ENCODE measurements at regions not wholly inside any gene's neighbourhood (a gene's known extent, or its start where the extent isn't known, plus 50 kb on each side); places are given as distances from the start of the nearest gene placed in this dataset.

DNA sequence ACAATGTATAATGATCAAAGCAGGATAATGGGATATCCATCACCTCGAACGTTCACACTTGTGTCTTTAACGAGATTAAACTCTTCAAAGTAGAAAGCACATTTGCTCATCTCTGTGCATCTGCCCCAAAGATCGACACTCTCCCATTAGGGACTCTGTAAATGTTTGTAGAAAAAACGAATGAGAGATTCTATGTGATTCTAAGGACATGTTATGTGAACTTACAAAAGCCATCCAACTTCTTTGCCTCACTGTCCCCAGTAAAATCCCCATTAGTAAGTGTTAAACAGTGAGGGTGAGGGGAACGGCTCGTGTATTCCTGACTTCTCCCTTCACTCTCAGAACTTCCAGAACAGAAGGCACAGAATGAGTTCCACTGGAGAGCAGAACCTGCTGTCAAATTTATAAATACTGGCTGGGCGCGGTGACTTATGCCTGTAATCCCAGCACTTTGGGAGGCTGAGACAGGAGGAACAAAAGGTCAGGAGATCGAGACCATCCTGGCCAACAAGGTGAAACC, 134.1 kb downstream of the WSCD1 start:
- Histone ChIP-seq H3K36me3 (ENCODE audit: control insufficient read depth, insufficient read depth, low read length) (no peaks in the 10 kb centered on the region), H3K4me3 (ENCODE audit: insufficient read depth, low read depth, low read length) (no peak overlapping the region), H3K27me3 (ENCODE audit: control insufficient read depth, insufficient read depth, low read length, poor library complexity, severe bottlenecking) (no peaks in the 10 kb centered on the region), H3K27ac (ENCODE audit: insufficient read depth, low read depth, low read length, poor library complexity, severe bottlenecking) (no peak overlapping the region), H3K9me3 (ENCODE audit: control insufficient read depth, low read length) (no peaks in the 10 kb centered on the region), H3K4me1 (ENCODE audit: control insufficient read depth, insufficient read depth, low read length) (peaks cover 3% of the 10 kb centered on the region)
- WGBS, 2 experiments: 91 to 94% methylated on average over 9 to 10 of the region's 10 CpGs

DNA sequence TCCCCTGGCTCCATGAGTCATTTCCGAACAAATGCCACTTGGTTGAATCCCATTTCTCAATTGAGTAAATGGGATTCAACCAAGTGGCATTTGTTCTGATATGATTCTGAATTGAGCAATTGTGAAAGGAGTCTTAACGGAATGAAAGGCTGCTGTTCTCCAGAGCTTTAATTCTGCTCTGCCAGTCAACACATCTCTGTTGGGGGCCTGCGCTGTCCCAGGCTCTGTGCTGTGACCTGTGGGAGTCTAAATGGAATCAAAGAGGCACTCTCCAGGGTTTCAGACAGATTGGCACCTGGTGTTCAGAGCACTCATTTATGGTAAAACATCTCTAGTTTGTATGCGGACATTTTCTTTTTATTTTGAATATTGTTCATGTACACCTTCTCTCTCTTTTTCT, 126.2 kb downstream of the WSCD1 start:
- Histone ChIP-seq H3K9me3 (ENCODE audit: control insufficient read depth, low read length) (no peaks in the 10 kb centered on the region), H3K36me3 (ENCODE audit: control insufficient read depth, insufficient read depth, low read length) (no peaks in the 10 kb centered on the region), H3K4me1 (ENCODE audit: control insufficient read depth, insufficient read depth, low read length) (peaks cover 5% of the 10 kb centered on the region), H3K27me3 (ENCODE audit: control insufficient read depth, insufficient read depth, low read length, poor library complexity, severe bottlenecking) (no peaks in the 10 kb centered on the region), H3K4me3 (ENCODE audit: insufficient read depth, low read depth, low read length) (no peak overlapping the region), H3K27ac (ENCODE audit: insufficient read depth, low read depth, low read length, poor library complexity, severe bottlenecking) (no peak overlapping the region)
- 87 to 88% methylated on average over 4 of the region's 4 CpGs for WGBS, 2 experiments

DNA sequence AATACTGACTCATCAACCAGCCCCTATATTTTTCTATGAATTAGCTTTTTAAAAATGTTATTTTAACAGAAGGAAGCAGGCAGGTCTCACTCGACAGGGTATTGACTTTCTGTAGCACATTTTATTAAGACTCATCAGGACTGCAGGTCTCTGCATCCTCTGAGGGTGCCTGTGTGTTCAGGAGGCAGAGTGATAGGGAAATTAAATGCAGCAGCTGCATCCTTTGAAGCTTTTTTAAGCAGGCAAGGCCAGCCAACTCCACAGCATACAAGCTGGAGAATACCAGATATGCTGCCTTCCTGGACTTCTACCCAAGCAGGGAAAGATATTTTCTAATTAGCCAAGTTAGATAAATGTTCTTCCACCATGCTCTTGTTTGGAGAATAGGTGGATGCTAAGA, 124.9 kb downstream of the WSCD1 start:
- WGBS, 2 experiments: 70 to 83% methylated on average over 1 of the region's 1 CpG
- no peaks in the 10 kb centered on the region for H3K27me3 ChIP-seq (ENCODE audit: control insufficient read depth, insufficient read depth, low read length, poor library complexity, severe bottlenecking)
- no peaks in the 10 kb centered on the region for H3K9me3 ChIP-seq (ENCODE audit: control insufficient read depth, low read length)
- H3K4me3 ChIP-seq (ENCODE audit: insufficient read depth, low read depth, low read length): no peak overlapping the region
- peaks cover 5% of the 10 kb centered on the region for H3K4me1 ChIP-seq (ENCODE audit: control insufficient read depth, insufficient read depth, low read length)
- H3K27ac ChIP-seq (ENCODE audit: insufficient read depth, low read depth, low read length, poor library complexity, severe bottlenecking): no peak overlapping the region
- no peaks in the 10 kb centered on the region for H3K36me3 ChIP-seq (ENCODE audit: control insufficient read depth, insufficient read depth, low read length)

GRCh38 chr17:6191405-6192324, 121.5 kb downstream of the WSCD1 start:
- Histone ChIP-seq H3K4me1 (ENCODE audit: control insufficient read depth, insufficient read depth, low read length) (peaks cover 12% of the 10 kb centered on the region), H3K4me3 (ENCODE audit: insufficient read depth, low read depth, low read length) (no peak overlapping the region), H3K9me3 (ENCODE audit: control insufficient read depth, low read length) (no peaks in the 10 kb centered on the region), H3K27me3 (ENCODE audit: control insufficient read depth, insufficient read depth, low read length, poor library complexity, severe bottlenecking) (no peaks in the 10 kb centered on the region), H3K27ac (ENCODE audit: insufficient read depth, low read depth, low read length, poor library complexity, severe bottlenecking) (no peak overlapping the region), H3K36me3 (ENCODE audit: control insufficient read depth, insufficient read depth, low read length) (no peaks in the 10 kb centered on the region)
- WGBS, 2 experiments: 90 to 91% methylated on average over 16 to 18 of the region's 18 CpGs

DNA sequence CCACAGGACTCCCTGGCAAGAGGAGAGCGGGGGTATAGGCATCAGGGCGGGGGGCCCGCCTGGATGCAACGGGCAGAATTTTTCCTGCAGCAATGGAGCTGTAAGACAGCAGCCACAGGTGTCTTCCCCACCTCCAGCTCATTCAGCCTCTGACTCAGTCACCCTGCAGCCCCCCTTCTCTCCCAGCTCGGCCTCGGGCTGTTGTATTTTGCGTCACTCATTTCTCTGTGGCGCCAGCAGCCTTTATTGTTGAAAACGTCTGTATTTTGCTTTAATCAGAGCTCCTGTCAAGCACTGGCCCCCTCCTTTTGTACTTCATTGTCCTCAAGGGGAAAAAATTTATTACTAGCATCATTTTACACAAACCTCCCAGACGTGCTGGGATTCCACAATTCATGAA, 117.7 kb downstream of the WSCD1 start:
- H3K4me3 ChIP-seq (ENCODE audit: insufficient read depth, low read depth, low read length): no peak overlapping the region
- H3K9me3 ChIP-seq (ENCODE audit: control insufficient read depth, low read length): no peaks in the 10 kb centered on the region
- no peaks in the 10 kb centered on the region for H3K27me3 ChIP-seq (ENCODE audit: control insufficient read depth, insufficient read depth, low read length, poor library complexity, severe bottlenecking)
- 39 to 48% methylated on average over 10 of the region's 10 CpGs for WGBS, 2 experiments
- peaks cover 7% of the 10 kb centered on the region for H3K4me1 ChIP-seq (ENCODE audit: control insufficient read depth, insufficient read depth, low read length)
- H3K36me3 ChIP-seq (ENCODE audit: control insufficient read depth, insufficient read depth, low read length): no peaks in the 10 kb centered on the region
- no peak overlapping the region for H3K27ac ChIP-seq (ENCODE audit: insufficient read depth, low read depth, low read length, poor library complexity, severe bottlenecking)

GRCh38 chr17:6186998-6187397, 116.8 kb downstream of the WSCD1 start:
- no peaks in the 10 kb centered on the region for H3K36me3 ChIP-seq (ENCODE audit: control insufficient read depth, insufficient read depth, low read length)
- no peaks in the 10 kb centered on the region for H3K27me3 ChIP-seq (ENCODE audit: control insufficient read depth, insufficient read depth, low read length, poor library complexity, severe bottlenecking)
- 86 to 100% methylated on average over 1 of the region's 1 CpG for WGBS, 2 experiments
- peaks cover 7% of the 10 kb centered on the region for H3K4me1 ChIP-seq (ENCODE audit: control insufficient read depth, insufficient read depth, low read length)
- no peaks in the 10 kb centered on the region for H3K9me3 ChIP-seq (ENCODE audit: control insufficient read depth, low read length)
- no peak overlapping the region for H3K4me3 ChIP-seq (ENCODE audit: insufficient read depth, low read depth, low read length)
- no peak overlapping the region for H3K27ac ChIP-seq (ENCODE audit: insufficient read depth, low read depth, low read length, poor library complexity, severe bottlenecking)

DNA sequence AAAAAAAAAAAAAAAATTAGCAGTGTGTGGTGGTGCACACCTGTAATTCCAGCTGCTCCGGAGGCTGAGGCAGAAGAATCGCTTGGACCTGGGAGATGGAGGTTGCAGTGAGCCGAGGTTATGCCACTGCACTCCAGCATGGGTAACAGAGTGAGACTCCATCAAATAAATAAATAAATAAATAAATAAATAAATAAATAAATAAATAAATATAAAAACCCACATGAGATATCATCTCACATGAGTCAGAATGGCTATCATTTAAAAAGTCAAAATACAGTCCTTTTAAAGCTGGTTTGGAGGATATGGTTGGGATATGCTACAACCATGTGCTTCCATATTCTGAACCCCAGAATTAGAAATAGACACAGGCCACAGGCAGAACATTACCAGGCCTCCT, 114.3 kb downstream of the WSCD1 start:
- no peaks in the 10 kb centered on the region for H3K27me3 ChIP-seq (ENCODE audit: control insufficient read depth, insufficient read depth, low read length, poor library complexity, severe bottlenecking)
- no peaks in the 10 kb centered on the region for H3K9me3 ChIP-seq (ENCODE audit: control insufficient read depth, low read length)
- H3K36me3 ChIP-seq (ENCODE audit: control insufficient read depth, insufficient read depth, low read length): no peaks in the 10 kb centered on the region
- H3K27ac ChIP-seq (ENCODE audit: insufficient read depth, low read depth, low read length, poor library complexity, severe bottlenecking): no peak overlapping the region
- WGBS, 2 experiments: 96 to 97% methylated on average over 2 to 3 of the region's 3 CpGs
- H3K4me3 ChIP-seq (ENCODE audit: insufficient read depth, low read depth, low read length): no peak overlapping the region
- H3K4me1 ChIP-seq (ENCODE audit: control insufficient read depth, insufficient read depth, low read length): peaks cover 7% of the 10 kb centered on the region

- Histone ChIP-seq H3K4me3 (ENCODE audit: insufficient read depth, low read depth, low read length) (no peak overlapping the region), H3K36me3 (ENCODE audit: control insufficient read depth, insufficient read depth, low read length) (no peaks in the 10 kb centered on the region), H3K9me3 (ENCODE audit: control insufficient read depth, low read length) (no peaks in the 10 kb centered on the region), H3K4me1 (ENCODE audit: control insufficient read depth, insufficient read depth, low read length) (peaks cover 5% of the 10 kb centered on the region), H3K27ac (ENCODE audit: insufficient read depth, low read depth, low read length, poor library complexity, severe bottlenecking) (no peak overlapping the region), H3K27me3 (ENCODE audit: control insufficient read depth, insufficient read depth, low read length, poor library complexity, severe bottlenecking) (no peaks in the 10 kb centered on the region)
- 91% methylated on average over 6 of the region's 6 CpGs for WGBS, 2 experiments
Measured at GRCh38 chr17:6179017-6179416, 108.8 kb downstream of the WSCD1 start.

DNA sequence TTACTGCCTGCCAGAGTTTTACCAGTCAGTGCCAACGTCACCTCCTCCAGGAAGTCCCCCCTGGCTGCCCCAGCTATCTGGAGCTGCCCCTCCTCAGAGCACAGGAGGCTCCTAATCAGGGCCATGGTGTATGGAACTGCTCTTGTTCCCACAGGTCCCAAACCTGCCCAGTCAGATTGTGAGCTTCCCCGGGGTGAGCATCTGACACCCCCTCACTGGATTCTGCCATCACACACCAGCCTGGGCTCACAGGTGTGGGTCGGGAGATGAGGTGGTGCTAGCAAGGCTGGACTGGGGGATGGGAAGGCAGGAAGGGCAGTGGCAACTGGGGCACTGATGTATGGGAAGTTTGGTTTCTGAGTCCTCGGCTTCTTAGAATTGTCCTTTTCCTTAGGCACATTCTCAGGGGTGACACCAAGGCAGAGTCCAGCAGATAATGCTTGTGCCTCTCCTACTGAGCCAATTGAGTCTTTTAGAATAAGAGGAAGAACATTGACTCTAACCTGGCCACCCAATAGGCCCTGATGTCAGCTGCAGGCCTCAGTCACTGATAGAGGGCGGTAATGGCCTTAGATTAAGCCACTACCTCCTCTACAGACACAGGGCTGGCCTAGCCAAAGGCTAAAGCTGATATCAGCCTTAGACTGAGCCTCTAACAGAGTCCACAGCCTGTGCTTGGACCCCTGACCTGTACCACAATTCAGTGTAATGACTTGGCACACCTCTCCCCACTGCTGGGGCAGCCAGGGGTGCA, 107.9 kb downstream of the WSCD1 start:
- Histone ChIP-seq H3K4me1 (ENCODE audit: control insufficient read depth, insufficient read depth, low read length) (peaks cover 14% of the 10 kb centered on the region), H3K27ac (ENCODE audit: insufficient read depth, low read depth, low read length, poor library complexity, severe bottlenecking) (no peak overlapping the region), H3K9me3 (ENCODE audit: control insufficient read depth, low read length) (no peaks in the 10 kb centered on the region), H3K27me3 (ENCODE audit: control insufficient read depth, insufficient read depth, low read length, poor library complexity, severe bottlenecking) (no peaks in the 10 kb centered on the region), H3K4me3 (ENCODE audit: insufficient read depth, low read depth, low read length) (no peak overlapping the region), H3K36me3 (ENCODE audit: control insufficient read depth, insufficient read depth, low read length) (no peaks in the 10 kb centered on the region)
- WGBS, 2 experiments: 90 to 92% methylated on average over 5 of the region's 5 CpGs
